Left ventricle myocardium inferior (tissue), 1 donor: ENCODE measurements at regions not wholly inside any gene's neighbourhood (a gene's known extent, or its start where the extent isn't known, plus 50 kb on each side); places are given as distances from the start of the nearest gene placed in this dataset.

ENCODE experiments used
- DNase-seq: peaks from one replicate; pipeline ENCODE4 v3.0.0-alpha.2; 2020
- H3K27ac ChIP-seq: fragments of 200-600 bp; replicated peaks from 2 replicates; pipeline ENCODE4 v1.8.0; 2021
- H3K27me3 ChIP-seq: fragments of 200-600 bp; 2 replicates; pipeline ENCODE4 v1.8.0; 2021; ENCODE audit warnings: low read depth
- H3K36me3 ChIP-seq: fragments of 200-600 bp; 2 replicates; pipeline ENCODE4 v1.8.0; 2021
- H3K4me1 ChIP-seq: fragments of 200-600 bp; 2 replicates; pipeline ENCODE4 v1.8.0; 2021
- H3K4me3 ChIP-seq: fragments of 200-600 bp; 2 replicates; pipeline ENCODE4 v1.8.0; 2021; ENCODE audit warnings: mild to moderate bottlenecking, moderate library complexity
- H3K9me3 ChIP-seq: fragments of 200-600 bp; replicated peaks from 2 replicates; pipeline ENCODE4 v1.8.0; 2021
- intact Hi-C: fragments of 100-400 bp; cut with micrococcal nuclease; formaldehyde crosslinking; loops from one replicate; pipeline ENCODE4 v1.11.0; 2022
- TF ChIP-seq, protein P1 (sequence below): fragments of 200-600 bp; IDR thresholded peaks from 2 replicates; pipeline ENCODE4 v1.8.0; 2021; ENCODE audit warnings: antibody characterized with exemption, mild to moderate bottlenecking, borderline replicate concordance
- donor health status: DM: no; HTN: yes; CAD: no; lungs with severe emphysema.

DNA sequence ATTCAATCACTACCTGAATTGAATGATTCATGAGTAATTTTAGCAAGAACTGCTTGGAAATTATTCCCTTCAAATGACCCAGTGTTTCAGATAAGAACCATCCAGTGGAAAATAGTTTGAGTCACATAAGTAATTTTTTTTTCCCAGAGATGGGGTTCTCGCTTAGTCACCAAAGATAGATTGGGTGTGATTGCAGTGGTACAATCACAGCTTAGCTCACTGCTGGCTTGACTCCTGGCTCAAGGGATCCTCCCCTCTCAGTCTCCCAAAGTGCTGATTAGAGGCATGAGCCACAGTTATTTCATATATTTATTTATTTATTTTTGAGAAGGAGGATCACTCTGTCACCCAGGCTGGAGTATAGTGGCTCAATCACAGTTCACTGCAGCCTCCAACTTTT is 574.5 kb upstream of the ARRDC3 start:
- Histone ChIP-seq H3K4me1 (peaks cover 4% of the 10 kb centered on the region), H3K27ac (no peak overlapping the region), H3K36me3 (no peaks in the 10 kb centered on the region), H3K27me3 (no peaks in the 10 kb centered on the region), H3K9me3 (peaks cover 5% of the 10 kb centered on the region), H3K4me3 (no peak overlapping the region)
- TF ChIP-seq, protein P1, sequence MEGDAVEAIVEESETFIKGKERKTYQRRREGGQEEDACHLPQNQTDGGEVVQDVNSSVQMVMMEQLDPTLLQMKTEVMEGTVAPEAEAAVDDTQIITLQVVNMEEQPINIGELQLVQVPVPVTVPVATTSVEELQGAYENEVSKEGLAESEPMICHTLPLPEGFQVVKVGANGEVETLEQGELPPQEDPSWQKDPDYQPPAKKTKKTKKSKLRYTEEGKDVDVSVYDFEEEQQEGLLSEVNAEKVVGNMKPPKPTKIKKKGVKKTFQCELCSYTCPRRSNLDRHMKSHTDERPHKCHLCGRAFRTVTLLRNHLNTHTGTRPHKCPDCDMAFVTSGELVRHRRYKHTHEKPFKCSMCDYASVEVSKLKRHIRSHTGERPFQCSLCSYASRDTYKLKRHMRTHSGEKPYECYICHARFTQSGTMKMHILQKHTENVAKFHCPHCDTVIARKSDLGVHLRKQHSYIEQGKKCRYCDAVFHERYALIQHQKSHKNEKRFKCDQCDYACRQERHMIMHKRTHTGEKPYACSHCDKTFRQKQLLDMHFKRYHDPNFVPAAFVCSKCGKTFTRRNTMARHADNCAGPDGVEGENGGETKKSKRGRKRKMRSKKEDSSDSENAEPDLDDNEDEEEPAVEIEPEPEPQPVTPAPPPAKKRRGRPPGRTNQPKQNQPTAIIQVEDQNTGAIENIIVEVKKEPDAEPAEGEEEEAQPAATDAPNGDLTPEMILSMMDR = no peak
- DNase-seq = no peak
- intact Hi-C loops = no loop called here

DNA sequence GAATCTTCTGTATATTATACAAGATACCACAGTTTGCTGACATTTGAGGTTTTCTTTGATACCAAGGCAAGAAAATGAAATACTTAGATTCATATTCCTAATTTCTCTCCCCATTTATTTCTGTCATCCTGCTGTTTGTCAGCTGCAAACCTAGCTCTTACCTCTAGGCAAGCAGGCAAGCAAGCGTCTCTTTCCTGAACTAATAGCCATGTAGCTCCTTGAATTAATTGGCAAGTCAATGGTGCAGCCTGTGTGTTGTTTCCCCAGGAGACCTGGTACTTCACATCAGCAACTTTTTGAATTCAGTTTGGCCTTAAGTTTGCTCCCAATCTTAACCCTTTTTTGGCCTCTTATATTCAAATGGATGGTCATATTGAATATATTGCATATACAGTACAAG is 573.6 kb upstream of the ARRDC3 start:
- no peaks in the 10 kb centered on the region for H3K9me3 ChIP-seq
- intact Hi-C loops = no loop called here
- H3K36me3 ChIP-seq = no peaks in the 10 kb centered on the region
- H3K4me3 ChIP-seq = no peak overlapping the region
- DNase-seq = no peak
- TF ChIP-seq, protein P1 = no peak
- H3K27ac ChIP-seq = no peak overlapping the region
- no peaks in the 10 kb centered on the region for H3K27me3 ChIP-seq
- H3K4me1 ChIP-seq = peaks cover 4% of the 10 kb centered on the region

GRCh38 chr5:91955610-91956009 is 572.5 kb upstream of the ARRDC3 start:
- intact Hi-C loops = no loop called here
- Histone ChIP-seq H3K4me1 (peaks cover 4% of the 10 kb centered on the region), H3K27ac (peak overlapping the region; percentile 6), H3K4me3 (no peak overlapping the region), H3K27me3 (no peaks in the 10 kb centered on the region), H3K9me3 (no peaks in the 10 kb centered on the region), H3K36me3 (no peaks in the 10 kb centered on the region)
- peak; percentile 45 for DNase-seq
- TF ChIP-seq, protein P1 = no peak

DNA sequence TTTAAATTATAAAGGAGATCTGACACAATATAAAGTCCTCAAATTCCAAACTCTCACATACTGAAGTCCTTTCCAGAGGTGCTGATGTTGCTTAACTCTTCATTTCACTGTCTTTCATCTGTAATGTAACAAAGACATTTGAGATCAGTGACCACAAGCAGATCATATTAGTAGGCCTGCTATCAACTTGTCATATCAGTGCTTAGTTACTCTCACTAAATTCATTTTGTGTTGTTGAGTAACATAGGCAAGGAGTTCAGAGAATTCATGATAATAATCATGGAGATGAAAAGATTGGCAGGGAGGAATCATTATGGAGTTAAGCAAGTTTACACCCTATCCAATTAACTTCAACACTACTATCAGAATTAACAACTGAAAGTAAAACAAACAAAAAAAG is 571.0 kb upstream of the ARRDC3 start:
- peaks cover 4% of the 10 kb centered on the region for H3K4me1 ChIP-seq
- DNase-seq = no peak
- intact Hi-C loops = no loop called here
- H3K9me3 ChIP-seq = no peaks in the 10 kb centered on the region
- H3K27ac ChIP-seq = no peak overlapping the region
- no peaks in the 10 kb centered on the region for H3K27me3 ChIP-seq
- no peaks in the 10 kb centered on the region for H3K36me3 ChIP-seq
- TF ChIP-seq, protein P1 = no peak
- H3K4me3 ChIP-seq = no peak overlapping the region

DNA sequence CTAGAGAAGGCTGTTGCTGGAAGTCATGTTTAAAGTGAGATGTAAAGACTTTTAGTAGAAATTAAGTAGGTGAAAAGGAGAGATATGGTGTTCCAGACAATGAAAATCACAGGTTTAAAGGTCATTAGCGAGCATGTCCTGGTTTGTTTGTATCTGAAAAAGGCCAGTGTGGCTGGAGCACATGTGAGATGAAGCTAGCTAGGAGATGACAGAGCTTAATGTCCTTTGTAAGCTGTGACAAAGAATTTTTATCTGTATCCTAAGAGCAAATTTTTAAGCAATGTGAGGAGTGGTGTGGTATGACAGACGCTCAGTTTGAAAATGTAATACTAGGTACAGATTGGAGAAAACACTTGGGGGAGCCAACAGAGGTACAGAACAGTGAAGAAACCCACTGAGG is 567.2 kb upstream of the ARRDC3 start:
- no peaks in the 10 kb centered on the region for H3K9me3 ChIP-seq
- no peaks in the 10 kb centered on the region for H3K4me1 ChIP-seq
- H3K36me3 ChIP-seq = no peaks in the 10 kb centered on the region
- H3K27ac ChIP-seq = no peak overlapping the region
- no peak for DNase-seq
- intact Hi-C loops = no loop called here
- no peaks in the 10 kb centered on the region for H3K27me3 ChIP-seq
- H3K4me3 ChIP-seq = no peak overlapping the region
- TF ChIP-seq, protein P1 = no peak

- Histone ChIP-seq H3K27me3 (no peaks in the 10 kb centered on the region), H3K27ac (no peak overlapping the region), H3K4me3 (no peak overlapping the region), H3K9me3 (no peaks in the 10 kb centered on the region), H3K36me3 (no peaks in the 10 kb centered on the region), H3K4me1 (no peaks in the 10 kb centered on the region)
- DNase-seq = no peak
- TF ChIP-seq, protein P1 = no peak
- intact Hi-C loops = no loop called here
Observed at GRCh38 chr5:91946870-91947269, 563.8 kb upstream of the ARRDC3 start.
